NCI-H2227 (cell line): ENCODE measurements at regions not wholly inside any gene's neighbourhood (a gene's known extent, or its start where the extent isn't known, plus 50 kb on each side); places are given as distances from the start of the nearest gene placed in this dataset.
"Not testable (repeated sequence)": the region's sequence is repeated elsewhere in the genome, so short reads cannot be mapped to it uniquely, and the experiment has no call there.

Experiments
- DNase-seq: peaks from one replicate; lab custom pipeline; 2025; ENCODE audit not compliant: unreplicated experiment; lab: John Stamatoyannopoulos, UW

GRCh38 chr18:59848002-59848401, 51.8 kb upstream of the PMAIP1 start:
- DNase-seq, result no peak

GRCh38 chr18:59847491-59847846, 52.3 kb upstream of the PMAIP1 start:
- DNase-seq, result not testable (repeated sequence)

GRCh38 chr18:59846814-59847490, 52.8 kb upstream of the PMAIP1 start:
- no peak for DNase-seq

GRCh38 chr18:59842947-59843346, 56.8 kb upstream of the PMAIP1 start:
- no peak for DNase-seq

GRCh38 chr18:59839931-59840685, 59.7 kb upstream of the PMAIP1 start:
- no peak for DNase-seq

- no peak for DNase-seq
These were observed 60.5 kb upstream of the PMAIP1 start for GRCh38 chr18:59839246-59839645.

- DNase-seq, result peak; percentile 67
These were observed 62.2 kb upstream of the PMAIP1 start for GRCh38 chr18:59837586-59837985.

GRCh38 chr18:59835605-59836379, 64.0 kb upstream of the PMAIP1 start:
- no peak for DNase-seq

GRCh38 chr18:59834267-59834666, 65.5 kb upstream of the PMAIP1 start:
- DNase-seq, result no peak

GRCh38 chr18:59833785-59834184, 66.0 kb upstream of the PMAIP1 start:
- DNase-seq, result no peak

GRCh38 chr18:59823596-59824195, 76.1 kb upstream of the PMAIP1 start:
- DNase-seq, result peak; percentile 86

- DNase-seq, result no peak
These were observed 76.9 kb upstream of the PMAIP1 start for GRCh38 chr18:59822612-59823550.

GRCh38 chr18:59821983-59822382, 77.8 kb upstream of the PMAIP1 start:
- no peak for DNase-seq

GRCh38 chr18:59820663-59821062, 79.1 kb upstream of the PMAIP1 start:
- no peak for DNase-seq

GRCh38 chr18:59818769-59819168, 81.0 kb upstream of the PMAIP1 start:
- no peak for DNase-seq

- DNase-seq, result no peak
These were observed 84.9 kb upstream of the PMAIP1 start for GRCh38 chr18:59814891-59815290.

- no peak for DNase-seq
These were observed 85.9 kb upstream of the PMAIP1 start for GRCh38 chr18:59813942-59814341.

GRCh38 chr18:59810735-59811520, 88.9 kb upstream of the PMAIP1 start:
- DNase-seq, result no peak

GRCh38 chr18:59810183-59810582, 89.6 kb upstream of the PMAIP1 start:
- no peak for DNase-seq

GRCh38 chr18:59802031-59802430, 97.8 kb upstream of the PMAIP1 start:
- no peak for DNase-seq
